Bronchial epithelial cell (primary cell): ENCODE measurements at regions not wholly inside any gene's neighbourhood (a gene's known extent, or its start where the extent isn't known, plus 50 kb on each side); places are given as distances from the start of the nearest gene placed in this dataset.
"Not testable (repeated sequence)": the region's sequence is repeated elsewhere in the genome, so short reads cannot be mapped to it uniquely, and the experiment has no call there.

Source experiments
- DNase-seq: peaks from one replicate; pipeline ENCODE4 v3.0.0-alpha.2; 2010; ENCODE audit warnings: low read depth
- FAIRE-seq: peaks from 2 replicates; lab custom pipeline; 2011; peaks lifted over from hg19 to GRCh38; lab: Jason Lieb, UNC
- H3K27me3 ChIP-seq: 2 replicates; pipeline ENCODE4 v1.5.1; 2011; ENCODE audit warnings: low read length; ENCODE audit not compliant: control insufficient read depth, insufficient read depth
- H3K36me3 ChIP-seq: 2 replicates; pipeline ENCODE4 v1.5.1; 2011; ENCODE audit warnings: low read length; ENCODE audit not compliant: control insufficient read depth, insufficient read depth
- H3K4me3 ChIP-seq: 2 replicates; pipeline ENCODE4 v1.5.1; 2011; ENCODE audit warnings: mild to moderate bottlenecking, low read depth, low read length, control low read depth
- TF ChIP-seq, protein P1 (sequence below): IDR thresholded peaks from 2 replicates; pipeline ENCODE4 v1.5.1; 2011; ENCODE audit warnings: mild to moderate bottlenecking, moderate library complexity, low read length, control low read depth, inconsistent platforms; ENCODE audit not compliant: insufficient read depth, severe bottlenecking

DNA sequence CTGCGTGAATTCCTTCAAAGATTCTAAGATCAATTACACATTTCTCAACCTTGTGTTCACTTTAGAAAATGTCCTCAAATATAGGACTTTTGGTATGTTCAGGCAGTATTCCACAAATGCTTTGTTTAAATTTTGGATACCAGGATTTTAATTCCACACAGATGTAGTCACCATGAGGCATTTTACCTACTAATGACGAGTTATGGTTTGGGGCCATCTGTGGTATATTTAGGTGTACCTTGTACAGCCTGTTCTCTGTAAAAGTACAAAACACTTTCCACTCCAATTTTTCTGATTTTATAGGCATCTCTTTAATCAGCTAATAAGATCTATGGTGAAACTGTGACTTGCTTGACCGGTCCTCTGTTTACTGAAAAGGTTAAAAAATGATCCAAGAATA lies 275.7 kb upstream of the PRICKLE1 start:
- Histone ChIP-seq H3K4me3 (no peak overlapping the region), H3K27me3 (no peaks in the 10 kb centered on the region), H3K36me3 (no peaks in the 10 kb centered on the region)
- FAIRE-seq = no peak
- no peak for DNase-seq
- TF ChIP-seq, protein P1, sequence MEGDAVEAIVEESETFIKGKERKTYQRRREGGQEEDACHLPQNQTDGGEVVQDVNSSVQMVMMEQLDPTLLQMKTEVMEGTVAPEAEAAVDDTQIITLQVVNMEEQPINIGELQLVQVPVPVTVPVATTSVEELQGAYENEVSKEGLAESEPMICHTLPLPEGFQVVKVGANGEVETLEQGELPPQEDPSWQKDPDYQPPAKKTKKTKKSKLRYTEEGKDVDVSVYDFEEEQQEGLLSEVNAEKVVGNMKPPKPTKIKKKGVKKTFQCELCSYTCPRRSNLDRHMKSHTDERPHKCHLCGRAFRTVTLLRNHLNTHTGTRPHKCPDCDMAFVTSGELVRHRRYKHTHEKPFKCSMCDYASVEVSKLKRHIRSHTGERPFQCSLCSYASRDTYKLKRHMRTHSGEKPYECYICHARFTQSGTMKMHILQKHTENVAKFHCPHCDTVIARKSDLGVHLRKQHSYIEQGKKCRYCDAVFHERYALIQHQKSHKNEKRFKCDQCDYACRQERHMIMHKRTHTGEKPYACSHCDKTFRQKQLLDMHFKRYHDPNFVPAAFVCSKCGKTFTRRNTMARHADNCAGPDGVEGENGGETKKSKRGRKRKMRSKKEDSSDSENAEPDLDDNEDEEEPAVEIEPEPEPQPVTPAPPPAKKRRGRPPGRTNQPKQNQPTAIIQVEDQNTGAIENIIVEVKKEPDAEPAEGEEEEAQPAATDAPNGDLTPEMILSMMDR = no peak

GRCh38 chr12:42862055-42862454 lies 272.5 kb upstream of the PRICKLE1 start:
- DNase-seq = no peak
- Histone ChIP-seq H3K27me3 (no peaks in the 10 kb centered on the region), H3K36me3 (no peaks in the 10 kb centered on the region), H3K4me3 (no peak overlapping the region)
- TF ChIP-seq, protein P1 = no peak
- no peak for FAIRE-seq

GRCh38 chr12:42860331-42860730 lies 270.8 kb upstream of the PRICKLE1 start:
- not testable (repeated sequence) for H3K36me3 ChIP-seq, FAIRE-seq, H3K4me3 ChIP-seq, H3K27me3 ChIP-seq
- DNase-seq = peak; percentile 26

- no peak for FAIRE-seq
Measured at GRCh38 chr12:42859612-42860011, 270.1 kb upstream of the PRICKLE1 start.

DNA sequence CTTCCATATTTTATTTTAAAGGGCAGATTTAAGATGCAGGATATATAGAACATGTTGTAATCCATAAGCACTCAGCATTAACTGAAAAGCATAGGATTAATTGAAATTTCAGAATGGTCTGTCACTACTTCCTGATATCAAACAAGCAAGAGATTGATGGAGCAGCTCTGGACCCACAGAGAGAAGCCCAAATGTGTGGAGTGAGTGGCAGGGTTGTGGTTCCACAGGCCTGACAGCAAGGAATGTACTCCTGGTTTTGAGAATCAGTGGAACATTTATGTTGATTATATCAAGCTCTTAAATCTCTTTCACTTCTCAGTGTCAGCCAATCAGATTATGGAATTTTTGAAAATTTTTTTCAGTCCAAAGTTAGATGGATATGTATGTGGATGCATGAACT lies 267.6 kb upstream of the PRICKLE1 start:
- no peak for FAIRE-seq
- Histone ChIP-seq H3K4me3 (no peak overlapping the region), H3K36me3 (no peaks in the 10 kb centered on the region), H3K27me3 (no peaks in the 10 kb centered on the region)
- no peak for DNase-seq
- TF ChIP-seq, protein P1 = no peak

More at GRCh38 chr12:42859612-42860011, 270.1 kb upstream of the PRICKLE1 start:
- Histone ChIP-seq H3K27me3 (no peaks in the 10 kb centered on the region), H3K36me3 (no peaks in the 10 kb centered on the region), H3K4me3 (no peak overlapping the region)
- TF ChIP-seq, protein P1 = no peak
- no peak for DNase-seq

DNA sequence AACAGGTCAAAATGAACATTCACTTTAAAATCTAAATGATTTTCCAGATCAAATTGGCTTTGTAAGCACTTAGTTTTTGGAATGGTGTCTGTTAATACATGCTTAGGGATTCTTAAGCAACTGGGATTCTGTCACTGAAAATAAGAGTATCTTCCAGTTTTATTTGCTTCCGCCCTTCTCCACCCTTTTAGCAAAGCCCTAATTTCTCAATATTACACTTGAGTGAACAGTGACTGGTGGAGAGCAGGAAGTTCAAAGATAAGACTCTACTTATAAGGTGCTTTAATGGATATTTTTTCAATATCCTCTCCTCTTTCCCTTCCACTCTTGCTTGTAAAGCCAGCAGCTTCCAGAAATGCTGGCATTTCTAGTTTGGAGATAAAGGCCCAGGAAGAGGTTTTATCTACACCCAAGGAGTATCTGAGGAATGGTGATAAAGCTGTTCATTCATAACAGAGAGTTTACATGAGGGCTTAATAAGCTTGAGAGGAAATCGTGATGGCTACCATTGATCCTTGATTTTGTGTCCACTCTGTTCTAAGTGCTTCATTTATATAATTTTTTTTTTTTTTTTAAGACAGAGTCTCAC lies 265.9 kb upstream of the PRICKLE1 start:
- Histone ChIP-seq H3K27me3 (no peaks in the 10 kb centered on the region), H3K36me3 (no peaks in the 10 kb centered on the region), H3K4me3 (no peak overlapping the region)
- DNase-seq (no peak), FAIRE-seq (no peak)
- TF ChIP-seq, protein P1 = no peak
